HG03342 (cell line): ENCODE measurements at regions not wholly inside any gene's neighbourhood (a gene's known extent, or its start where the extent isn't known, plus 50 kb on each side); places are given as distances from the start of the nearest gene placed in this dataset.
"Not testable (repeated sequence)": the region's sequence is repeated elsewhere in the genome, so short reads cannot be mapped to it uniquely, and the experiment has no call there.

ENCODE experiments used
- ATAC-seq: cut with Tn5 transposase; IDR thresholded peaks from one replicate; pipeline ENCODE4 v1.9.1; 2021; ENCODE audit warnings: mild to moderate bottlenecking, moderate library complexity; ENCODE audit not compliant: unreplicated experiment

GRCh38 chr11:100576718-100577021 is 110.4 kb upstream of the ARHGAP42 start:
- ATAC-seq = no peak

GRCh38 chr11:100578831-100579311 is 108.2 kb upstream of the ARHGAP42 start:
- no peak for ATAC-seq

- ATAC-seq = no peak
Observed at GRCh38 chr11:100581318-100581717, 105.8 kb upstream of the ARHGAP42 start.

- no peak for ATAC-seq
Observed at GRCh38 chr11:100584201-100584985, 102.7 kb upstream of the ARHGAP42 start.

- no peak for ATAC-seq
Observed at GRCh38 chr11:100585728-100586127, 101.4 kb upstream of the ARHGAP42 start.

- ATAC-seq = no peak
Observed at GRCh38 chr11:100586361-100587101, 100.6 kb upstream of the ARHGAP42 start.

- ATAC-seq = no peak
Observed at GRCh38 chr11:100592619-100593260, 94.3 kb upstream of the ARHGAP42 start.

GRCh38 chr11:100593291-100593690 is 93.8 kb upstream of the ARHGAP42 start:
- no peak for ATAC-seq

- ATAC-seq = no peak
Observed at GRCh38 chr11:100594320-100594719, 92.8 kb upstream of the ARHGAP42 start.

GRCh38 chr11:100600941-100601340 is 86.1 kb upstream of the ARHGAP42 start:
- no peak for ATAC-seq

GRCh38 chr11:100602716-100603115 is 84.4 kb upstream of the ARHGAP42 start:
- ATAC-seq = no peak

GRCh38 chr11:100607761-100608160 is 79.3 kb upstream of the ARHGAP42 start:
- not testable (repeated sequence) for ATAC-seq

- ATAC-seq = peak; percentile 95
Observed at GRCh38 chr11:100612766-100613165, 74.3 kb upstream of the ARHGAP42 start.

GRCh38 chr11:100618914-100619313 is 68.2 kb upstream of the ARHGAP42 start:
- no peak for ATAC-seq

- ATAC-seq = no peak
Observed at GRCh38 chr11:100619484-100619883, 67.6 kb upstream of the ARHGAP42 start.

- no peak for ATAC-seq
Observed at GRCh38 chr11:100622404-100622803, 64.7 kb upstream of the ARHGAP42 start.

GRCh38 chr11:100624346-100624745 is 62.7 kb upstream of the ARHGAP42 start:
- no peak for ATAC-seq

- ATAC-seq = no peak
Observed at GRCh38 chr11:100625041-100625440, 62.0 kb upstream of the ARHGAP42 start.

GRCh38 chr11:100629671-100630070 is 57.4 kb upstream of the ARHGAP42 start:
- ATAC-seq = no peak

GRCh38 chr11:100630898-100631297 is 56.2 kb upstream of the ARHGAP42 start:
- no peak for ATAC-seq

GRCh38 chr11:100631316-100631715 is 55.8 kb upstream of the ARHGAP42 start:
- no peak for ATAC-seq

GRCh38 chr11:100632941-100633452 is 54.1 kb upstream of the ARHGAP42 start:
- no peak for ATAC-seq
